RWPE2 (cell line): ENCODE measurements at regions not wholly inside any gene's neighbourhood (a gene's known extent, or its start where the extent isn't known, plus 50 kb on each side); places are given as distances from the start of the nearest gene placed in this dataset.

Experiments used
- ATAC-seq: fragments of 200-7000 bp; cut with Tn5 transposase; 3 replicates; pipeline ENCODE4 v1.9.1; 2021; ENCODE audit warnings: low read depth
- DNase-seq: peaks from one replicate; pipeline ENCODE4 v3.0.0-alpha.2; 2020; ENCODE audit warnings: low spot score
- H3K27ac ChIP-seq: fragments of 450-650 bp; 2 replicates; pipeline ENCODE4 v1.5.1; 2017; ENCODE audit warnings: mild to moderate bottlenecking; ENCODE audit not compliant: poor library complexity, severe bottlenecking
- H3K27me3 ChIP-seq: fragments of 250-450 bp; sonication (Bioruptor Pico); 2 replicates; pipeline ENCODE4 v1.5.1; 2021; ENCODE audit warnings: mild to moderate bottlenecking, moderate library complexity; ENCODE audit not compliant: insufficient read depth, poor library complexity, severe bottlenecking
- H3K36me3 ChIP-seq: fragments of 250-450 bp; sonication (Bioruptor Pico); 2 replicates; pipeline ENCODE4 v1.5.1; 2020; ENCODE audit warnings: low read depth, mild to moderate bottlenecking, moderate library complexity
- H3K4me1 ChIP-seq: fragments of 250-450 bp; sonication (Bioruptor Pico); 2 replicates; pipeline ENCODE4 v1.5.1; 2021; ENCODE audit warnings: mild to moderate bottlenecking, moderate library complexity; ENCODE audit not compliant: insufficient read depth, poor library complexity, severe bottlenecking
- H3K4me3 ChIP-seq: fragments of 250-450 bp; sonication (Bioruptor Pico); 2 replicates; pipeline ENCODE4 v1.5.1; 2021; ENCODE audit warnings: mild to moderate bottlenecking, moderate library complexity; ENCODE audit not compliant: severe bottlenecking
- H3K9me3 ChIP-seq: fragments of 250-450 bp; sonication (Bioruptor Pico); 2 replicates; pipeline ENCODE4 v1.5.1; 2021; ENCODE audit warnings: mild to moderate bottlenecking, moderate library complexity; ENCODE audit not compliant: severe bottlenecking
- CTCF ChIP-seq: fragments of 450-650 bp; IDR thresholded peaks from one replicate; pipeline ENCODE4 v1.5.1; 2017; ENCODE audit warnings: mild to moderate bottlenecking, moderate library complexity; ENCODE audit not compliant: poor library complexity, severe bottlenecking

- no peaks in the 10 kb centered on the region for H3K27me3 ChIP-seq
- no peak overlapping the region for H3K4me3 ChIP-seq
- no peak for TF ChIP-seq CTCF
- H3K27ac ChIP-seq = no peak overlapping the region
- peaks cover 21% of the 10 kb centered on the region for H3K4me1 ChIP-seq
- DNase-seq (no peak), ATAC-seq (no peak)
- H3K9me3 ChIP-seq = no peaks in the 10 kb centered on the region
- no peaks in the 10 kb centered on the region for H3K36me3 ChIP-seq
These were observed 387.2 kb downstream of the ARHGEF28 start for GRCh38 chr5:74013222-74013621.

- Histone ChIP-seq H3K9me3 (peaks cover 3% of the 10 kb centered on the region), H3K27ac (no peak overlapping the region), H3K4me1 (no peaks in the 10 kb centered on the region), H3K4me3 (no peak overlapping the region), H3K36me3 (no peaks in the 10 kb centered on the region), H3K27me3 (no peaks in the 10 kb centered on the region)
- no peak for TF ChIP-seq CTCF
- DNase-seq = no peak
- ATAC-seq = no peak
These were observed 383.5 kb downstream of the ARHGEF28 start for GRCh38 chr5:74009502-74009901.

- H3K27ac ChIP-seq = no peak overlapping the region
- H3K9me3 ChIP-seq = peaks cover 6% of the 10 kb centered on the region
- H3K36me3 ChIP-seq = no peaks in the 10 kb centered on the region
- no peaks in the 10 kb centered on the region for H3K4me1 ChIP-seq
- no peaks in the 10 kb centered on the region for H3K27me3 ChIP-seq
- H3K4me3 ChIP-seq = no peak overlapping the region
- TF ChIP-seq CTCF = no peak
- DNase-seq = no peak
- ATAC-seq = no peak
These were observed 381.2 kb downstream of the ARHGEF28 start for GRCh38 chr5:74007193-74007592.

GRCh38 chr5:73999297-73999696 is 373.3 kb downstream of the ARHGEF28 start:
- H3K27ac ChIP-seq = no peak overlapping the region
- no peak overlapping the region for H3K4me3 ChIP-seq
- no peaks in the 10 kb centered on the region for H3K36me3 ChIP-seq
- ATAC-seq = no peak
- H3K4me1 ChIP-seq = peaks cover 6% of the 10 kb centered on the region
- H3K9me3 ChIP-seq = peaks cover 3% of the 10 kb centered on the region
- no peak for DNase-seq
- TF ChIP-seq CTCF = no peak
- H3K27me3 ChIP-seq = no peaks in the 10 kb centered on the region

- Histone ChIP-seq H3K36me3 (no peaks in the 10 kb centered on the region), H3K4me1 (peaks cover 6% of the 10 kb centered on the region), H3K4me3 (no peak overlapping the region), H3K9me3 (peaks cover 2% of the 10 kb centered on the region), H3K27me3 (no peaks in the 10 kb centered on the region), H3K27ac (no peak overlapping the region)
- DNase-seq (no peak), ATAC-seq (no peak)
- TF ChIP-seq CTCF = no peak
These were observed 372.5 kb downstream of the ARHGEF28 start for GRCh38 chr5:73998489-73998888.
